Endothelial cell (in vitro differentiated cells): ENCODE measurements at regions not wholly inside any gene's neighbourhood (a gene's known extent, or its start where the extent isn't known, plus 50 kb on each side); places are given as distances from the start of the nearest gene placed in this dataset.

ENCODE experiments used
- DNase-seq: peaks from one replicate; pipeline ENCODE4 v3.0.0; 2021; ENCODE audit warnings: low spot score
- H3K27ac Mint-ChIP-seq: one replicate; pipeline ENCODE4 v1.8.0; 2021; ENCODE audit warnings: mixed read lengths, inconsistent platforms; ENCODE audit not compliant: unreplicated experiment
- H3K27me3 Mint-ChIP-seq: one replicate; pipeline ENCODE4 v1.8.0; 2021; ENCODE audit warnings: mild to moderate bottlenecking, moderate library complexity, mixed read lengths, inconsistent platforms; ENCODE audit not compliant: unreplicated experiment
- H3K36me3 Mint-ChIP-seq: one replicate; pipeline ENCODE4 v1.8.0; 2021; ENCODE audit warnings: mild to moderate bottlenecking, low read depth, mixed read lengths, inconsistent platforms; ENCODE audit not compliant: unreplicated experiment
- H3K4me1 Mint-ChIP-seq: one replicate; pipeline ENCODE4 v1.8.0; 2021; ENCODE audit warnings: mild to moderate bottlenecking, mixed read lengths, inconsistent platforms; ENCODE audit not compliant: unreplicated experiment
- H3K4me3 Mint-ChIP-seq: one replicate; pipeline ENCODE4 v1.8.0; 2021; ENCODE audit warnings: mild to moderate bottlenecking, mixed read lengths, inconsistent platforms; ENCODE audit not compliant: unreplicated experiment
- H3K9me3 Mint-ChIP-seq: one replicate; pipeline ENCODE4 v1.8.0; 2021; ENCODE audit warnings: mixed read lengths, inconsistent platforms; ENCODE audit not compliant: unreplicated experiment
- CTCF ChIP-seq: fragments of 200-600 bp; sonication (generic); IDR thresholded peaks from one replicate; pipeline ENCODE4 v1.5.0; 2021; ENCODE audit warnings: antibody characterized with exemption; ENCODE audit not compliant: unreplicated experiment

- DNase-seq = no peak
- no peak overlapping the region for H3K27ac Mint-ChIP-seq
- no peaks in the 10 kb centered on the region for H3K27me3 Mint-ChIP-seq
- H3K36me3 Mint-ChIP-seq = no peaks in the 10 kb centered on the region
- no peak overlapping the region for H3K4me3 Mint-ChIP-seq
- H3K9me3 Mint-ChIP-seq = peaks cover 11% of the 10 kb centered on the region
- no peaks in the 10 kb centered on the region for H3K4me1 Mint-ChIP-seq
- no peak for TF ChIP-seq CTCF
Observed at GRCh38 chr2:6498841-6499240, 366.9 kb downstream of the CMPK2 start.

- no peaks in the 10 kb centered on the region for H3K27me3 Mint-ChIP-seq
- no peaks in the 10 kb centered on the region for H3K4me1 Mint-ChIP-seq
- H3K36me3 Mint-ChIP-seq = no peaks in the 10 kb centered on the region
- no peak for DNase-seq
- peaks cover 6% of the 10 kb centered on the region for H3K9me3 Mint-ChIP-seq
- no peak overlapping the region for H3K27ac Mint-ChIP-seq
- no peak for TF ChIP-seq CTCF
- H3K4me3 Mint-ChIP-seq = no peak overlapping the region
Observed at GRCh38 chr2:6499691-6500090, 366.0 kb downstream of the CMPK2 start.

GRCh38 chr2:6506361-6506794, 359.3 kb downstream of the CMPK2 start:
- Mint-ChIP-seq H3K36me3 (no peaks in the 10 kb centered on the region), H3K4me3 (no peak overlapping the region), H3K27ac (no peak overlapping the region), H3K4me1 (no peaks in the 10 kb centered on the region), H3K9me3 (no peaks in the 10 kb centered on the region), H3K27me3 (peaks cover 1% of the 10 kb centered on the region)
- DNase-seq = no peak
- no peak for TF ChIP-seq CTCF

GRCh38 chr2:6506859-6507258, 358.8 kb downstream of the CMPK2 start:
- no peaks in the 10 kb centered on the region for H3K9me3 Mint-ChIP-seq
- no peak for TF ChIP-seq CTCF
- no peaks in the 10 kb centered on the region for H3K4me1 Mint-ChIP-seq
- DNase-seq = no peak
- no peaks in the 10 kb centered on the region for H3K36me3 Mint-ChIP-seq
- H3K27ac Mint-ChIP-seq = no peak overlapping the region
- H3K27me3 Mint-ChIP-seq = peaks cover 1% of the 10 kb centered on the region
- H3K4me3 Mint-ChIP-seq = no peak overlapping the region

GRCh38 chr2:6510532-6510931, 355.2 kb downstream of the CMPK2 start:
- Mint-ChIP-seq H3K4me3 (no peak overlapping the region), H3K4me1 (no peaks in the 10 kb centered on the region), H3K36me3 (no peaks in the 10 kb centered on the region), H3K27ac (no peak overlapping the region), H3K9me3 (no peaks in the 10 kb centered on the region), H3K27me3 (no peaks in the 10 kb centered on the region)
- no peak for TF ChIP-seq CTCF
- DNase-seq = no peak
